ENCODE measurements at regions not wholly inside any gene's neighbourhood (a gene's known extent, or its start where the extent isn't known, plus 50 kb on each side); places are given as distances from the start of the nearest gene placed in this dataset.

DNA sequence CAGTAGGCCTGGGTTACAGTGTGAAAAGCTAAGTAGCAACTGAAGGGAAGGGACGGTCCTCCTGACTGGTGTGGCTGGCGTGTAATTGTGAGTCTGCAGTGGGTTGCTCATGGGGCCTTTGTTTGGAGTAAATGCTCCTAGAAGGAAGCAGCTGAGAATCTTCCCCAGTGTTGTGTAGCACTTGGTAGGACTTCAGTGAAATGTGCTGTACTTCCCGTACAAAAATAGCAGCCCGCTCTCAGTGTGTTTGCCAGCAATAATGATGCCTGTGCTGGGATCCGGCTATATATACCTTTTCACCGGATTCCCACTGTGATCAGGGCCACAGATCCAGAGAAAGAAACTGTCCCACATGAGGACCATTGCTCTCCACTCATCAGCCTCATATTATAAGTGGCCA lies 175.7 kb upstream of the NTM start:
- TF ChIP-seq SPI1 (IDR thresholded peaks at IDR 0.05; ENCODE audit: low read depth, low read length) = no peak
- TF ChIP-seq POLR2AphosphoS5 (IDR thresholded peaks at IDR 0.05; ENCODE audit: low read depth, low read length) = no peak
- no peak for TF ChIP-seq POLR2A (IDR thresholded peaks at IDR 0.05; ENCODE audit: low read depth, low read length)
- no peak for TF ChIP-seq TAF1 (IDR thresholded peaks at IDR 0.05; ENCODE audit: low read depth, low read length)
- TF ChIP-seq POU2F2 (IDR thresholded peaks at IDR 0.05; ENCODE audit: low read depth, low read length) = no peak
- TF ChIP-seq PAX5 (IDR thresholded peaks at IDR 0.05; ENCODE audit: insufficient read depth, low read length, severe bottlenecking) = no peak

Data from GM12891 (cell line).